Neural cell (in vitro differentiated cells): ENCODE measurements at regions not wholly inside any gene's neighbourhood (a gene's known extent, or its start where the extent isn't known, plus 50 kb on each side); places are given as distances from the start of the nearest gene placed in this dataset.

ENCODE experiments used
- CTCF ChIP-seq: fragments of 450-650 bp; IDR thresholded peaks from 2 replicates; pipeline ENCODE4 v1.5.1; 2014; ENCODE audit warnings: antibody characterized with exemption, mild to moderate bottlenecking, moderate library complexity; ENCODE audit not compliant: poor library complexity, severe bottlenecking
- EP300 ChIP-seq: fragments of 450-650 bp; conservative IDR thresholded peaks from 2 replicates; pipeline ENCODE4 v1.6.1; 2014; ENCODE audit warnings: antibody characterized with exemption, mild to moderate bottlenecking, moderate library complexity; ENCODE audit not compliant: poor library complexity, severe bottlenecking
- SMC3 ChIP-seq: fragments of 450-650 bp; conservative IDR thresholded peaks from 2 replicates; pipeline ENCODE4 v1.6.1; 2014; ENCODE audit warnings: antibody characterized with exemption, mild to moderate bottlenecking, moderate library complexity; ENCODE audit not compliant: poor library complexity

GRCh38 chrX:16005917-16006316 lies 117.4 kb upstream of the GRPR start:
- TF ChIP-seq CTCF (no peak), EP300 (no peak), SMC3 (no peak)
